Dermis blood vessel endothelial cell (primary cell): ENCODE measurements at regions not wholly inside any gene's neighbourhood (a gene's known extent, or its start where the extent isn't known, plus 50 kb on each side); places are given as distances from the start of the nearest gene placed in this dataset.

ENCODE experiments used
- DNase-seq: peaks from one replicate; pipeline ENCODE4 v3.0.0; 2010

DNA sequence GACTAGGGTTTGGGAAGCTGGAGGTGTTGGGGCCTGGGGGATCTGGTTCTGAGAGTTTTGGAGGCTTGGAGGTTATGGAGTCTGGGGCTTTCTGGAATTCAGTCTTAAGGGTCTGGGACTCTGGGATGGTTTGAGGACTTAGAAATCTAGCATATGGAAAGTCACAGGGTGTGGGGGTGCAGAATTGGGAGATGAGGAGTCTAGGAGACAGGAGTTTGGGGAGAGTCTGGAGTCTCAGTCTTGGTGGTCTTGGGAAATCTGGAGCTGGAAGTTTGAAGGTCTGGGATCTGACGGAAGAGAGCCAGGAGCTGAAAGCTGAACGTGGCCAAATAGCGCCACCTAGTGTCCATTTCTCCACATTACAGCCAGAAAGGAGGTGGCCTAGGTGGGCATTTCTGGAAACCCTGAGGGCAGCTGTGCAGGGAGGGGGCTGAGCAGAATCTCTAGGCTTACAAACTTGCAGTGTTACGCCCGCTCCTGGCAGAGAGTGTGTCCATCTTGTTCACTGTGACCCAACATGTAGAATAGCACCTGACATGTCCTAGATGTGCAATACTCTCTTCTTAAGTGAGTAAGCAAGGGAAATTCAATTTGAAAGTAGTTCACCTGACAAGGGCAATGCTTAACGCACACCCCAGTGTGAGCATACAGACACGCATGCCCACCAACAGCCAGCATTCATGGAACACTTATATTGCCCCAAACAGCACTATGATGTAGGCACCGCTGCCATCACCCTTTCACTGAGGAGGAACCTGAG lies 204.8 kb downstream of the TFCP2L1 start:
- peak; percentile 76 for DNase-seq

DNA sequence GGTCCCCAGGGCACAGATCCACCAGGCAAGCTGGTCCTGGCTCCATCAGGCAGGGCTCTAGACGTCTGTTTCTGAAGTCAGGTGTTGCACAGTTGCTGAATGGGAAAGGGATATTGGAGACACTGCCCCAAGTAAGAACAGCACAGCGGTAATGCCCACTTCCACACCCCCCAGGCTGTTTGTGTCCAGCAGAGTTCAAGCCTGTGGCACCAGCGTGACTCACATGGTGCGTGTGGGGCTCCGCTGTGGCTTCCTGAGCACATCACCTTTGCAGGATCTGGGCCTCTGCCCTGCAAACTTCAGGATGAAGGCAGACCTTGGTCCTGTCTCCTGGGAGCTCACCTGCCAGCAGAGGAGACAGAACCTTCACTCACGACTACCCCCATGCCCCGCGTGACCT lies 203.3 kb downstream of the TFCP2L1 start:
- DNase-seq = no peak

DNA sequence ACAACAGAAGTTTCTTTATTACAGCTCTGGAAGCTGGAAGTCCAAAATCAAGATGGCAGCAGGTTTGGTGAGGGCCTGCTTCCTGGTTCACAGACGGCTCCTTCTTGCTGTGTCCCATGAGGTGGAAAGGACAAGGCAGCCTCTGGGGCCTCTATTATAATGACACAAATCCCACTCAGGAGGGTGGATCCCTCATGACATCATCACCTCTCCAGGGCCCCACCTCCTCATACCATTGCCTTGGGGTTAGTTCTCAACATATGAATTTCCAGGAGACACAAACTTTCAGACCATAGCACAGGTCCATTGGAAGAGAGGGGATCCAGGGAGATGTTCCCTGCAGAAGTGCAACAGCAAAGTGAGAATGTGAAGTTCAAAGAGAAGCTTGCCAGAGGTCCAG lies 202.8 kb downstream of the TFCP2L1 start:
- DNase-seq = no peak

DNA sequence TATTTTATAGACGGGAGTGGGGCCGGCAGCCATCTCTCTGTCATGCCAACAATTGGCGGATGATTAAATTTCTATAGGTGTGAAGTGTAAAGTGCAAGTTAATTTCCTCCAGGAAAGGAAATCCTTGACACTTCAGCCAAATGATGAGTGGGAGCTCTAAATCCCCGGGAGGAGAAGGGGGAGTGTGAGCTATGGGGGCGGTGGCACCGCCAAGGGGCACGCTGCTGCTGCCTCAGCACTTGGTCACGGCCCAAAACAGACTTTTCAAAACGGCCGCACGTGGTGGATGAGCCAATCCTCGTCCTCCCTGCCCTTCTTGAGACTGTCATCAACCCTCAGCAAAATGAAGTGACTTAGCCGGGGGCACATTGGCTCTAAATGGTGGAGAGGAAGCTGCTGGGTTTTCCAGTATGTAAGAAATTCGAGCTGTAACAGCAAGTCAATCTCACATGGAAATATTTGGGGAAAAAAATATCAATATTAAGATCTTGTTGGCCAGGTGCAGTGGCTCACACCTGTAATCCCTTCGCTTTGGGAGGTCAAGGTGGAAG lies 200.8 kb downstream of the TFCP2L1 start:
- DNase-seq = no peak

DNA sequence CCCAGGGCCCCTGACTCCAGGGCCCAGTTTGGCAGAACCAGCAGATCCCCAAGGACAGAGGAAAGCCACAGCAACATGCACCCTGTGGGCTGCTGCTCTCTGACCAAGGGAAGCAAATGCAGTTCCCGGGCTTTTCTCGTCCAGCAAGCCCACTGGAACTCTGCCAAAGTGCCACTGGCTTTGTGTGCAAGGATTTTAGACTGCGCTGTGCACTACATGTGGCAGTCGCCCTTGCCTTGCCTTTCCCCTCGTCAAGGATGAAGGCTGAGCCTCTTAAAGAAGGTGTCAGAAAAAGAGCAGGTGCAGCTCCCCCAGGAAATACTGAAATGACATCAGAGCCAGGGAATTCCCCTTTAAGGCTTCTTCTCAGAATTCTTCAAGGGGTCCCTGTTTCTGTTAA lies 199.2 kb downstream of the TFCP2L1 start:
- no peak for DNase-seq

DNA sequence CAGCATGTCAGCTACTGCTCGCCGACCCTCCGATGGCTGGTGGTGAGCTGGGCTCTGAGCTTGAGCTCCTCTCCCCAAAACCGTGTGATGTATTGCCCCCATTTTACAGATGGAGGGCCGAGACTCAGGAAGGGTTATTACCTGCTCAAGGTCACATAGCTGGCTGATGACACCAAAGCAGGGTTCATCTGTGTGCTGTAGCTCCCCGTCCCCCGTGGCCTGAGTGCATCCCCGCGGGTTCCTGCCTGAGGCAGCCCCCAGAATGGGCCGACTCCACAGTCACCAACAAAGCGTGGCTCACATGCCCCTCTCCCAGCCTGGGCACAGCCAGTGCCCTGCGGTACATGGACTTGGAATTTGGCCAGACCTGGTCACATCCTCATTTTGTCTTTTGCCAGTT lies 198.6 kb downstream of the TFCP2L1 start:
- no peak for DNase-seq

DNA sequence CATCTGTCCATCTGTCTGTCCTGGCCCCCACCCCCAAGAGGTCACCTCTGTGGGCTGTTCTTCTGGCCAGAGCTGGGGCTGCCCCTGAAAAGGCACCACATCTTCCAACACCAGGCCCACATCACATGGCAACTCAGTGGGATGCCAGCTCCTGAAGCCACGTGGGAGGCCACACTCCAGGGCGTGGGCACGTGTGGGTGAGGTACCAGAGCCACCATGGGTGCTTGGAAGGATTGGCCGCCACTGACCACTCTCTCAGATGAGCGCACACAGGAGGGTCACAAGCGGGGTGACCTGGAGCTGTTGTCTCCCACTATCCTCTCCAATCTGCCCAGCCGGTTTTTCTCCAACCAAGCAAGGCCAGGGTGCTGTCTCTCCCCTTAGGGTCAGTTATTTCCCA lies 197.9 kb downstream of the TFCP2L1 start:
- no peak for DNase-seq

DNA sequence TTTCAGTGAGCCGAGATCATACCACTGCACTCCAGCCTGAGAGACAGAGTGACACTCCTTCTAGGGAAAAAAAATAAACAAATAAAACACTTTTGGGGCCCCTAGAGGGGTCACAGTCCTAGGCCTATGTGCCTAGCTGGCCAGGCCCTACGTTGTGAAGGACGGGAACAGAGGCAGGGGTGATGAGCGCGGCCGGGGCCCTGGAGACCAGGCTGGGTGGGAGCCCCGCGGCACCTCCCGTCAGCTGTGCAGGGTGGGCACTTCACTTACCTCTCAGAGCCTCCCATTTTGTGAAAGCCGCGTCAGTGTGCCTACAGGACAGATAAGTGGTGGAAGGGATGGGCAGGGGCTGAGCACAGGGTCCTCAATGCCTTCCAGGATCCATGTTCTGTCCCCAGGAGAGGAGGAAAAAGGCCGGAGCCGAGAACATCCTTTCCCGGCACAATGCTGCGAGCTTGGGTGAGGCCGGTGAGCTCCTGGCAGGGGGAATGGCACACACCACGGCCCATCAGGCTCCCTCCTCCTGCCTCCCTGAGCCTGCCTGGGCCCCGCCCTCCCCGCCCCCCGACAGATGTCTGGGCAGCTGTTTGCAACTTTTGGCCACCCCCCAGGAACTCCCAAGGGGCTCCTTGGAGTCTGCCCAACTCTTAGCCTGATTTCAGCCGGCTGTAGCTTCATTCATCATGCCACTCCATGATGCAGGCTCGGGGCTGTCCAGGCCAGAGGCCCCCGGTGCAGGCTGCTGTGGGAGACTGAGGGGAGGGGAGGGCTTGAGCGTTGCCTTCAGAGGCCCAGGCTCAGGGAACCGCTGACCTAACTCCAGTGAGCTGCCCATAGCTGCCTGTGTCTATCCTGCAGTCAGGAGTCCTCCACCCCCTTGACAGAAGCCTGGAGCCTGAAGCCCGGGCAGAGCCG lies 196.5 kb downstream of the TFCP2L1 start:
- DNase-seq = no peak

DNA sequence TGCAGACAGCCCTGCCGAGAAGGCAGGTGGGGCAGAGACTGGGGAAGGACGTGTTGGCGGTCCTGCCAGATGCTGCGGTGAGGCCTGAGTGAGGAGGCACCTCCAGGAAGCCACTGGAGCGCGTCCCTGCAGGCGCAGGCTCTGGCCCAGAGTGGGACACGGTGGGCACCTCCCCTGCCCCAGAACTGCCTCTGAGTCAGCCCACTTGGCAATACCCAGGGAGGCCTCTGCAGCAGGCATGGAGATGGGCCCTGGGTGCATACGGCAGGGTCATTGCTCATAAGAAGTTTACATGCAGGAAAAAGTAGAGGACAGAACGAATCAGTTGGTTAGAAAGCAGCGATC lies 195.9 kb downstream of the TFCP2L1 start:
- DNase-seq = no peak

DNA sequence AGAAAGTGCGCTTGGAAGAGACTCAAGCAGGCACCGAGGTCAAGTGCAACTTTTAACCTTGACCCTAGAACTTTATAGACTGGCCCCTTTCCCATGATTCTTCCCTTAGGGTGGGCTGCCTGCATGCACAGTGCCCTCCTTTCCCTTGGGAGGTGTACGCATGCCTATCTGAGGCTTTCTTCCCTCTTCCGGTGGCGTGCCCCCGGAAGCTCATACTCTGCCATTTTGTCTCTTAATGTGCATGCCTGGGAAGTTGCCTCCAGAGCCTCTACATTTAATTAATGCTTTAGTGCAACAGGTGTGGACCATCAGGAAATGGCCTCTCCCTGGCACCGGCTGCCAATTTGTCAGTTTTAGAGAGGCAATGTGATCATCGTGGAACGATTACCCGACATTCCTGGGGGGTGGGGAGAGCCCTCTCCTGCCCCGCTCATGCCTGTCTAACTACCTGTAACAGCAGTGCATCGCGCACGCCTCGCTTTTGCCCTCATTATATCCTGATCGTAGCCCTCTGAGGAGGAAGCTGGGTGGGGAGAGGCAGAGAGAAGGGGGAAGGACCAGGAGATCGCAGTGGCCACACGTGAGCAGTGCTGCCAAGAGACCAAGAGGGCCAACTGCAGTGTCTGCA lies 194.8 kb downstream of the TFCP2L1 start:
- DNase-seq = no peak

DNA sequence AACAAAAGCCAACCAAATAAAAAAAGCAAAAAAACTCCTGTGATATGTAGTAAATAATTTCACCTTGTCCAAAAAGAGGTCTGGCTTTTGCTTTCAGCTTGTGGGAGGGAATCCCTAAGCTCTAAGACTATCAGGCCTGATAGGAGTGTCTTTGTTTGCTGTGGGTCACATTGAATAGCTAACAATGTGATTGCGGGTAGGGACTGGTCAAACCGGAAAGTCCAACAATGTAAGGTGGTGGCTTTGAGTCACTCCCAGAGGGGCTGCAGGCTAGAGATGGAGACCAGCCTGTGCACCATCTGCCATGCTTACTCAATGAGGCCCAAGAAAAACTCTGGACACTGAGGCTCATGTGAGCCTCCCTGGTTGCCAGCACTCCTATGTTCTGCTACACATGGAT lies 192.9 kb downstream of the TFCP2L1 start:
- no peak for DNase-seq

DNA sequence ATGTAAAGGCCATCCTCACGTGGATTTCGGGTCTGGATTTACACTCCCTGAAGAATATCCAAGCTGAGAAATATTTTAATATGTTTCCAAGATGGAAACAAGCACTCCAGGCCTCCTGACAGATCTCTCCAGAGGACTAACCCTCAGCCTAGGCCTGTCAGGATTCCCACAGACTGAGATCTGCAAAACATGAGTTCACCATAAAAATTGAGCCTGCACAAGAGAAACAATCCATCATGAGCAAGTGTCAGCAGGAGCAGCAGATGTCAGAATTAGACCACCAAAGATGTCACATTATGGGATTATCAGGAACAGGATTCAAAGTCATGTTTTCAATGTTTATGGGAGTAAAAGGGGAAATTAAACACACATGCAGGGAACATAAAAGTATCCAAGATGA lies 191.3 kb downstream of the TFCP2L1 start:
- DNase-seq = no peak

DNA sequence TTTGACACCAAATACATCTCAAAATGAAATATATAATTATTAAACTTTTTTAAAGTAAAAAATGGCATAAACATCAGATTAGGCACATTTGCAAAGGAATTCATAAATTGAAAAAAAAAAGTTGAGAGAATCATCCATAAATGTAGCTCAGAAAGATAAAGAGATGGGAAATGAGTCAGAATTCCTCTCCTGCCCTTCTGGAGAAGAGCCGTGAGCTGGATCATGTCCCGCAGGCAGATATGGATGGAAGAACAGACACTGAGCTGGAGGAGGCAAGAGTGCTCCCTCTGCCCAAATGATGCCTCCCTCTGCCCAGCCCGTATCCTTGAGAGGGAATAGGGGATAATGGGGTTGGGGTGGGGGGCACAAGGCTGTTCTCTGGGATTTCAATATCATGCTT lies 190.9 kb downstream of the TFCP2L1 start:
- no peak for DNase-seq

DNA sequence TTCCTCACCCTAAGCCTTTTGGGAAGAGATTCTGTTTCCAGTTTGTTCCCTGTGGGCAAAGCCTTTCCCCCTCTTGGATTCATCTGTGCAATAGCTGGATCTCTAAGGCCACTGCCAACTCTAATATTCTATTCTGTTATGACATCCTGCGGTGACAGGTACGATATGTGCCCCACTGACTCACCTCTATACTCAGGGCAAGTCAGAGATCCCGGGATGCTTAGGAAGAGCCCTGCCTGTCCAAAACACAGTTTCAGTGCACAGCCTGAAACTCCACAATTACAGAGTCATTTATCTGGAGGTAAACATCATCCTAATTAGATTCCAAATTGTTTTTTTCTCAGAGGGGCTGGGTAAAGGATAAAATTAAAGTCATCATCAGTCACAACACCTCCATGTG lies 190.2 kb downstream of the TFCP2L1 start:
- no peak for DNase-seq

DNA sequence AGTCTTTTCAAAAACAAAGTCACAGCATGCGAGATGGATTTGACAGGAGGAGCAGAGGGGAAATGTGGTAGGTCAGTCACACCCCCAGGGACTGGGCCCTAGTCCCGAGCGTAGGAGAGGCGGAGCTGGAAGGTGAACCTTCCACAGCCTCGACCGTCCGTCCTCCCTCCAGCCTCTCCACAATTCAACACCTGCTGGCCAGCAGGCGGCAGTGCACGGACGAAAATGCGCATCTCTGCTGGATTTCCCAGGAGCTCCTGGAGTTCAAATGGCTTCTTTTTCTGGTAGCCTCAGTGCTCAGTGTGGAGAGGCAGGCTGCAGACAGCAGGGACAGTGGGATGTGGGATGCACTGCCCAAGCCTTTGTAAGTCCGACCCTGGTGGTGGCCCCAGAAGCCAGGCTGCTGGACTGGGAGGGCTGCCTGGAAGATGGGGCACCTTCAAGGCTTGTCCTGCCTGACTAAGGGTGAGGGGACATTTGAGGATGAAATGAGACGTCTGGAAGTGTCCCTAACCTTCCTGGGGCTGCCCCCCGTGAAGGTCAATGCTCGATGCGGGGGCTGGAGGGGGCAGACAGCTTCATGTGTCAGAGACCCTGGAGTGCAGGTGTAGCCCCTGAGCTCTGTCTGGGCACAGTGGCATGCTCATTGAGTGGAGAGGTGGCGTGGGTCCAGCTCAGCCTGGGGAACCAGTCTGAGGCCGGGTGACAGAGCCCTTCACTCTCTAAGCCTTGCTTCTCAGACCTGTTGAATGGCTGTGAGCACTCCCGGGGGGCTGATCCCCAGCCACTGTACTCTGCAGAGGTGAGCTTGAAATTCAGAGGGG lies 189.5 kb downstream of the TFCP2L1 start:
- DNase-seq = peak; percentile 77

DNA sequence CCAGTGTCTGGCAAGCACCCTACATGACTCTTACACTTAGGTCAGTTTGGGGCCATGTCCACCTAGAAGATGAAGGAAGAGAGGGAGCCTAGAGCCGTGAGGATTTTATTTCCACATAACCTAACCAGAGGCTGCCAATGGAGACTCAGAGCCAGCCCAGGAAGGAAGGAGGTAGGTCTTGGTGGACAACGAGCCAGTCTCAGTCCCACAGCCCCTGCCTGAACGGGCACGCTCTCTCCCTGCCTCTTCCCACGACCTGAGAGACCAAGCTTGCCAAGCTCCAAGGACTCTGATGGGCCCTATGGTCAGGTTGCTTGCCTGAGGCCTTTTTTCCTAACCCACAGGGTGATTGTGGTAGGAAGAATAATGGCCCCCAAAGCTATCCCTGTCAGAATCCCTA lies 188.4 kb downstream of the TFCP2L1 start:
- no peak for DNase-seq

DNA sequence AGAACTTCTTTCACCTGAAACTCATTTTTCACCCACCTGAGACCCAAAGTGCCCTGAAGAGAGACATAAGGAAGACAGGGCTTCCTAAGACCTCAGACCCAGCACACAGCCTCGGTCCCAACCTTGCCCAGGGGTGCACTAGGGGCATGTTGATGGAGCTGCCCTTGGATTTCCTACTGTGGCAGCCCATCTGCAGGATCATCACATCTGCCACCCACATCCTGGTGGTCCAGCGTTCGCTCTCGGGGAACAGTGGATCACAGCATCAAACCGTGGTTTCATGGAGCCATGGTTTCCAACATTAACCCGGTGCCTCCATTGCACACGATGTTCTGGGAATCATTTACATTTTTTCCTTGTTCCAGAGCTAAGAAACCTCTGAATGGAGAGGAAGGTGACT lies 186.4 kb downstream of the TFCP2L1 start:
- no peak for DNase-seq

DNA sequence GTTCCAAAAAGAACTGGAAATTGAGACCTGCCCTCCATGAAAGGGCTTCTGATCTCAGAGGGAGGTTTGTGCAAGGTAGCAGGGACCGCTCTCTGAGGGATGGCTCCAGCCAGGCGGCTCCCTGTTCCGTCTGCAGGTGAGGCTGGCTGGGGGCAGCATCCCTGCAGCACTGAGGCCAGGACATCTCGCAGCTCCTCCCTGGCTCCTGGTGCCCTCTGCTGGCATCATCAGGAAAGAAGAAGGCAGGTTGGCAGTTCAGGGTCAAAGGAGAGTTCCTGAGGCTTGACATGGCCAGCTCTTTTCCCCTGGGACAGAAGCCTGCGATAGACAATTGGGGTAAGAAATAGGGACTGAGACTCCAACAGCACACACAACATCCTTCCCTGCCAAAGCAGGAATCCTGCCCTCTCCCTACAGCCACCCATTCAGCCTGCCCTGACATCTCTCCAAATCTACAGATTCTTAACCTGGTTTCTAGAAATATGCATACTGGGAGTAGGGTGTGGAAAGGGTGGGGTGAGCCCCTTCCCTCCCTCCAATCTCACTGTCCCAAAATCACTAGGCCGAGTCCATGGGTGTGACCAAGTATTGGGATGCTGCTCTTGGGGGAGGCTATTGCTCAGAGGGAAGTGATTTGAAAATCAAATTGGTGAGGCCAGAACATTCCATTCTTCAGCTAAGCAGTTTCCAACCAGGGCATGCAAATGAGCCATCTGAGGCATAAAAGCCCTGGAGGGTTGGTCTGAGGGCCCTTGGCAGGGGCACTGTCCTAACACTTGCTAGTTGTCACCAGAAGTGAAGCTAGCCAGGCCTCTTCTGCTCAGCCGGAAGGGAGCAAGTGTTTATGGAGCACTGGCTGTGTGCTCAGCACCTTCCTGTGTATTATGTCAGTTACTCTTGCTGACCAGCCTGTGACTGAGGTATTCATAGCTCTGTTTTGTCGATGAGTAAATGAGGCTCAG lies 185.4 kb downstream of the TFCP2L1 start:
- DNase-seq = peak; percentile 20

DNA sequence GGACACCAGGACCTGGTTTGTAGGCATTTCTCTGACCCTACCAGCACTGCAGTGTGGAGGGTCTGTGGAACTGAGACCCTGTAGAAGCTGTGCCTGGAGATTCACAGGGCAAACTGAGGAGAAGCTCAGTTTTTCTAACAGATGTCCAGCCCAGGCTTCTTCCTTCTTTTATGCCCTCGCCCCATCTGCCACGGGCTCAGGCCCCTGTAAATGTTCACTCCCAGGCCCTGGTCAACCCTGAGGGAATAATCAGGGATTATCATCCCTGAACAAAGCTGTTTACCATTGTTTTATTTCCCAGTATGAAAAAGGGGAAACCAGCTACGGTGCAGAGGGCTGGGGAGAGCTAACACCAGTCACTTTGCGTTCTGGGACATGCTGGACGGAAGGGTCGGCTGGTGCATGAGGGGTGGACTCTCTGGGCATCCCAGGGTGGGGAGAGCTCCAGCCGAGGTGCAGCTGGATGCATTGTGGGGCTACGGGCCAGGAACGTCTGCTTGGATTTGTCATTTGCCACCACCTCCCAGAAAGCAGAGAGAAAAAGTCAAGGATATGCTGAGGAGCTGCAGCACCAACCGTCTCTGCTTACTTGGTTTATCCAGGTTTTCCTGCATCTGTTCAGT lies 183.8 kb downstream of the TFCP2L1 start:
- no peak for DNase-seq

DNA sequence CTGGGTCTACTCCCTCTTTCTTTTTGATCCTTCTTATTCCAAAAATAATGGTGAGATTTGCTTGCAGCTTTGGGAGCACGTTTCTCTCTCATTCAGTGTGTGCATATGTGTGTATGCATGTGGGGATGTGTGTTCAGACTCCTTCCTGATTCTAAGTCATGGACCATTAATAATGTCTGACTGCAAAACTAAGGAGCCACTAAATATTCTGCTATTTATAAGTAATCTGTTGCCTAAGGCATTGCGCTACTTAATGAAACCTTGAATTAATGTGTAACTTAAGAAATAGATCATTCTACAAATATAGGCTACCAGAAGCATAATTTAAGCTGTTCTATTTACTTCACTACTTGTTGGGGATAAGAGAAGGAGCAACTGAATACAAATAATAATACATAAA lies 182.1 kb downstream of the TFCP2L1 start:
- no peak for DNase-seq

DNA sequence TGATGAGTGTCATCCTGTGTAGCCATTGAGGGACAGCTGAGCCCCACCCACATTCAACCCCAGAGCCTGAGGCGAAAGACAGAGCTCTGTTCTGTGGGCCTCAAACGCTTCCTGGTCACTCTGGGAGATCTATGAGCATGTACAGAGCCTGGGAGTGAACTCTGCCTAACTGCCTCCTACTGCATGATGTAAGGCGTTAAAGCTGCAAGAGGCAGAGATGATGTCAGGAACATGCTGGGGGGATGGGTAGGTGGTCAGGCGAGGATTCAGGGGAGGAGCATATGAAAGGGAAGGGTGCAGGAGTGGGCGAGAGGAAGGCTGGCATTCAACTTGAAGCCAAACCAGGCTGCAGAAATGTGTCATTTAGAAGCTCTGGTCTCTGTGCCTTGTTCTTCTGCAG lies 181.0 kb downstream of the TFCP2L1 start:
- no peak for DNase-seq
